IPS-18c (cell line): ENCODE measurements at regions not wholly inside any gene's neighbourhood (a gene's known extent, or its start where the extent isn't known, plus 50 kb on each side); places are given as distances from the start of the nearest gene placed in this dataset.
"Not testable (repeated sequence)": the region's sequence is repeated elsewhere in the genome, so short reads cannot be mapped to it uniquely, and the experiment has no call there.

ENCODE experiments used
- H3K4me3 ChIP-seq: 2 replicates; pipeline ENCODE4 v1.7.0; 2013; ENCODE audit warnings: low read depth, mild to moderate bottlenecking, low read length, moderate library complexity; ENCODE audit not compliant: insufficient read depth
- H3K9me3 ChIP-seq: one replicate; pipeline ENCODE4 v1.6.1; 2013; ENCODE audit warnings: mild to moderate bottlenecking, low read length, moderate library complexity; ENCODE audit not compliant: control insufficient read depth, insufficient read depth

- Histone ChIP-seq H3K9me3 (no peaks in the 10 kb centered on the region), H3K4me3 (no peak overlapping the region)
Observed at GRCh38 chr5:172521338-172521932, 67.1 kb upstream of the SH3PXD2B start.

- Histone ChIP-seq H3K9me3 (no peaks in the 10 kb centered on the region), H3K4me3 (no peak overlapping the region)
Observed at GRCh38 chr5:172511952-172512351, 57.6 kb upstream of the SH3PXD2B start.

- Histone ChIP-seq H3K9me3 (no peaks in the 10 kb centered on the region), H3K4me3 (no peak overlapping the region)
Observed at GRCh38 chr5:172509405-172509781, 55.1 kb upstream of the SH3PXD2B start.

GRCh38 chr5:172508471-172509404, 54.4 kb upstream of the SH3PXD2B start:
- Histone ChIP-seq H3K9me3 (no peaks in the 10 kb centered on the region), H3K4me3 (no peak overlapping the region)

- not testable (repeated sequence) for H3K9me3 ChIP-seq, H3K4me3 ChIP-seq
Observed at GRCh38 chr5:172507485-172507884, 53.2 kb upstream of the SH3PXD2B start.

- Histone ChIP-seq H3K9me3 (no peaks in the 10 kb centered on the region), H3K4me3 (no peak overlapping the region)
Observed at GRCh38 chr5:172506921-172507320, 52.6 kb upstream of the SH3PXD2B start.

- Histone ChIP-seq H3K4me3 (no peak overlapping the region), H3K9me3 (no peaks in the 10 kb centered on the region)
Observed at GRCh38 chr5:172506251-172506650, 51.9 kb upstream of the SH3PXD2B start.

- H3K4me3 ChIP-seq: no peak overlapping the region
- no peaks in the 10 kb centered on the region for H3K9me3 ChIP-seq
Observed at GRCh38 chr5:172505845-172506244, 51.5 kb upstream of the SH3PXD2B start.

GRCh38 chr5:172505403-172505759, 51.1 kb upstream of the SH3PXD2B start:
- H3K9me3 ChIP-seq: no peaks in the 10 kb centered on the region
- no peak overlapping the region for H3K4me3 ChIP-seq

GRCh38 chr5:172504701-172505402, 50.5 kb upstream of the SH3PXD2B start:
- H3K4me3 ChIP-seq: no peak overlapping the region

GRCh38 chr5:172503925-172504700, 49.8 kb upstream of the SH3PXD2B start:
- Histone ChIP-seq H3K4me3 (no peak overlapping the region), H3K9me3 (no peaks in the 10 kb centered on the region)

More at GRCh38 chr5:172504701-172505402, 50.5 kb upstream of the SH3PXD2B start:
- H3K9me3 ChIP-seq: no peaks in the 10 kb centered on the region
